Midbrain (tissue), 1 donor: ENCODE measurements at regions not wholly inside any gene's neighbourhood (a gene's known extent, or its start where the extent isn't known, plus 50 kb on each side); places are given as distances from the start of the nearest gene placed in this dataset.
"Not testable (repeated sequence)": the region's sequence is repeated elsewhere in the genome, so short reads cannot be mapped to it uniquely, and the experiment has no call there.

Experiments used
- DNase-seq: peaks from one replicate; lab custom pipeline; 2025; lab: John Stamatoyannopoulos, UW

GRCh38 chr17:51347851-51348584, 87.7 kb downstream of the UTP18 start:
- no peak for DNase-seq

GRCh38 chr17:51351080-51351479, 90.7 kb downstream of the UTP18 start:
- DNase-seq, result no peak

- DNase-seq, result peak; percentile 54
Observed at GRCh38 chr17:51351890-51352289, 91.5 kb downstream of the UTP18 start.

- no peak for DNase-seq
Observed at GRCh38 chr17:51352798-51353197, 92.5 kb downstream of the UTP18 start.

GRCh38 chr17:51353296-51353695, 93.0 kb downstream of the UTP18 start:
- no peak for DNase-seq

GRCh38 chr17:51354936-51355335, 94.6 kb downstream of the UTP18 start:
- no peak for DNase-seq

GRCh38 chr17:51355441-51356410, 95.4 kb downstream of the UTP18 start:
- DNase-seq, result no peak

- DNase-seq, result no peak
Observed at GRCh38 chr17:51359055-51359454, 98.7 kb downstream of the UTP18 start.

GRCh38 chr17:51362811-51363585, 102.7 kb downstream of the UTP18 start:
- peak; percentile 70 for DNase-seq

GRCh38 chr17:51365090-51365489, 104.7 kb downstream of the UTP18 start:
- DNase-seq, result no peak

- no peak for DNase-seq
Observed at GRCh38 chr17:51366866-51367265, 106.5 kb downstream of the UTP18 start.

- not testable (repeated sequence) for DNase-seq
Observed at GRCh38 chr17:51367836-51368235, 107.5 kb downstream of the UTP18 start.

GRCh38 chr17:51371732-51372151, 111.4 kb downstream of the UTP18 start:
- DNase-seq, result peak; percentile 91

GRCh38 chr17:51372345-51373004, 112.1 kb downstream of the UTP18 start:
- peak; percentile 92 for DNase-seq

GRCh38 chr17:51373489-51374152, 113.3 kb downstream of the UTP18 start:
- no peak for DNase-seq

GRCh38 chr17:51374209-51374608, 113.9 kb downstream of the UTP18 start:
- DNase-seq, result no peak

- no peak for DNase-seq
Observed at GRCh38 chr17:51375771-51376170, 115.4 kb downstream of the UTP18 start.

GRCh38 chr17:51376739-51377138, 116.4 kb downstream of the UTP18 start:
- no peak for DNase-seq

GRCh38 chr17:51381262-51381661, 120.9 kb downstream of the UTP18 start:
- no peak for DNase-seq

- no peak for DNase-seq
Observed at GRCh38 chr17:51385208-51385607, 124.9 kb downstream of the UTP18 start.

- DNase-seq, result no peak
Observed at GRCh38 chr17:51387582-51387981, 127.2 kb downstream of the UTP18 start.
